GM19467 (cell line): ENCODE measurements at regions not wholly inside any gene's neighbourhood (a gene's known extent, or its start where the extent isn't known, plus 50 kb on each side); places are given as distances from the start of the nearest gene placed in this dataset.

Experiments
- ATAC-seq: cut with Tn5 transposase; IDR thresholded peaks from one replicate; pipeline ENCODE4 v1.9.1; 2021; ENCODE audit warnings: mild to moderate bottlenecking, moderate library complexity; ENCODE audit not compliant: unreplicated experiment

- no peak for ATAC-seq
These were observed 425.0 kb downstream of the FAT4 start for GRCh38 chr4:125739760-125740159.

- no peak for ATAC-seq
These were observed 427.2 kb downstream of the FAT4 start for GRCh38 chr4:125741825-125742452.

DNA sequence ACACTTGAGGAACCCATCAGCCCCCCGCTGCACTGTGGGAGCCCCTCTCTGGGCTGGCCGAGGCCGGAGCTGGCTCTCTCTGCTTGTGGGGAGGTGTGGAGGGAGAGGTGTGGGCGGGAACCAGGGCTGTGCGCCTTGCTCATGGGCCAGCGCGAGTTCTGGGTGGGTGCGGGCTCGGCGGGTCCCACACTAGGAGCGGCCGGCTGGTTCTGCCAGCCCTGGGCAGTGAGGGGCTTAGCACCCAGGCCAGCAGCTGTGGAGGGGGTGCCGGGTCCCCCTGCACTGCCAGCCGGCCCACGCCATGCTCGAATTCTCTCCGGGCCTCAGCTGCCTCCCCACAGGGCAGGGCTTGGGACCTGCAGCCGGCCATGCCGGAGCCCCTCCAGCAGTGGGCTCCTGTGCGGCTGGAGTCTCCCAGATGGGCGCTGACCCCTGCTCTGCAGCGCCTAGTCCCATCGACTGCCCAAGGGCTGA is 430.2 kb downstream of the FAT4 start:
- ATAC-seq: no peak

GRCh38 chr4:125749354-125749753 is 434.6 kb downstream of the FAT4 start:
- no peak for ATAC-seq

- ATAC-seq: no peak
These were observed 435.6 kb downstream of the FAT4 start for GRCh38 chr4:125750399-125750798.

DNA sequence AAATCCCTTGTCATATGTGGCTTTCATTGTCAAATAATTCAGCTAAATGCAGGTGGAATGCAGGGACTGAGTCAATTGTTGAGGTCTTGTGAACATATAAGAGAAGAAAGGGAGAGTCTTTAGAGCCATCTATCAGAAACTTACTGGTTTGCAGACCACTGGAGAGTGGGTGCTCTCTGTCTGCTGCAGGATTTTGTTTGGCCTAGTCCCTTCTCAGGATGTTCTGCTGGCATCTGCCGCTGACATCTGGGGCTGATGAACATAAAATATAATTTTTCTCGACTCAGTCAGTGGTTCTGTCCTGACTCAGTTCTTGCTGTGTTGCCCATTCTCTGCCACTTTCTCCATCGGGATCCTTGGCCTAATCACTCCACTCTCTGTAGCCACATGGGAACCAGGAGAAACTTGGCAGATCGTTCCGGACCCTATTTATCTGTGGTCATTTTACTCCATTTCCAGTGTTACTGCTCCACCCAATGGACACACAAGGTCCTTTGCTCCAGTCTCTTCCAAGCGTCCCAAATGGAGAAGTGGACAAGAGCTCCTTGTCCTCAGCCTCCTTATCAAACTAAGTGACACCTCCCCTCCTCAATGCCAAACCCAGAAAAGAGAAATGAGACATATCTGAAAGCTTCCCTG is 436.2 kb downstream of the FAT4 start:
- no peak for ATAC-seq

DNA sequence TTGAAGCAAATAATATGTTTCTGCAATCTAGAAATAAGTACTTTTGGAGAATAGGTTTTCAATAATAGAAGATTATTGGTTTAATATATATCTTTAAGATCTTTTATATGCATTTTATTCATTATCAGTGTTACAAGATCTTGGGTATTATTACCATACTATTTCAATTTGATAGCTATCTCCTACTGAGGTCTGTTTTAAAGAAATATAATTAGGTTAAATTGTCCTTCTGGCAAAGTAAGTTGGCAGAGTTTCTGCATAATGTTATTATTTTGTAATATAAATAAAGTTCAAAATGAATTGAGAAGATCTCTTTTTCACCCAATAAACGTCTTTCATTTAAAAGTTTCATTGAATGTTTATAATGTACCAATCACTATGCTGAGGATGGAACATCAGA is 443.7 kb downstream of the FAT4 start:
- ATAC-seq: no peak

DNA sequence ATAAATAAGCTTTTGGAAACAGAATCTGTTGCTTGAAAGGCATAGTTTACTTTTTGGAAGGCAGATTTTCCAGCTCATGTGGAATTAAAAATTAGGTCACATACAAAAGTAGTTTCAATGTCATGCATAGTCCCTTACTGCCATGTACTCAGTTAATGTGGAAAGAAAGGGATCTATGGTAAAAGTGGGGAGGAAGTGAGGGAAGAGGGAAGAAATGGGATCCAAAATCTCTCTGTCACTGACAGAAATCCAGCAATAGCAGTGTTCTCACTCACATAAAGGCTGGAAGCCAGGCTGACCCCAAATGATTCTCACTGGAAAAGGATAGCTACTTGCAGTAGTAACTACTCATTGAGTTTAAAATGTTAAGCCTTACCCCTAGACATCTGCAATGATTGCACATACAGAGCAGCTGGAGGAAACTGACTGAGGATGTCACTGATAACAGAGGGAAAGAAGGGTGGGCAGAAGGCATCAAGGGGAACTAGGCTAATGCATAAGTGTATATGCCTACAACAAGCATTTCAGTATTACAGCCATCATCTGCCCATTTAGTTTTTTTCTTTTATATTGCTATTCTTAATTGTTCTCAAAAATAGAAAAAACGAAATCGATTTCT is 445.6 kb downstream of the FAT4 start:
- no peak for ATAC-seq

DNA sequence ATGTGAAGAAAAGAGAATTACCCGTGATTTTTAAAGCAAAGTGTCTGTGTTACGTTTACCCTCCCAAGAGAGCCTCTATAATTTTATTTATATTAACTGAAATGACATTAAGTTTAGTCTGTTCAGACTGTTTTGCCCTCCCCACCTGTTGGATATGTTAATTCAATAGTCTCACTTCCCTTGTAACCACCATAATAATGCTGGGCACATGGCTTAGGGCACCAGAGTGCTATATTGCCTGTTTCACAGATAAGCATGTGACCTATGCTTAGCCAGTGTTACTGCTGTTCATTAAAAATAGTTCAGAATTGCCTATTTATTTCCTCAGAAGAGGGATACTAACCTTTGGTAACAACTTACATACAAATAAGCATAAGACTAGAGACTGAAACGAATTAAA is 446.2 kb downstream of the FAT4 start:
- no peak for ATAC-seq

DNA sequence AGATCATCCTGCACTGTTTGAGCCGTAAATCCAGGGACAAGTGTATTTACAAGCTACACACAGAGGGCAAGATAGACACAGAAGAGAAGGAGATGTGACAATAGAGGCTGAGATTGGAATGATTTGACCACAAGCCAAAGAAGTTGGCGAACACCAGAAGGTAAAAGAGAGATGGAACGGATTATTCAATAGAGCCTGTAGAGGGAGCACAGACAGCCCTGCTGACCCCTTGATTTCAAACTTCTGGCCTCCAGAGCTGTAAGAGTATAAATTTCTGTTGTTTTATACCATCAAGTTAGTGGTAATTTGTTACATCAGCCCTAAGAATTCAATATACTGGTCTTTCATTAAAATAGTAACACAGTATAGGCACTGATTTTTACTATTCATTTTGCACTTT is 447.8 kb downstream of the FAT4 start:
- no peak for ATAC-seq

GRCh38 chr4:125765941-125766340 is 451.2 kb downstream of the FAT4 start:
- no peak for ATAC-seq

DNA sequence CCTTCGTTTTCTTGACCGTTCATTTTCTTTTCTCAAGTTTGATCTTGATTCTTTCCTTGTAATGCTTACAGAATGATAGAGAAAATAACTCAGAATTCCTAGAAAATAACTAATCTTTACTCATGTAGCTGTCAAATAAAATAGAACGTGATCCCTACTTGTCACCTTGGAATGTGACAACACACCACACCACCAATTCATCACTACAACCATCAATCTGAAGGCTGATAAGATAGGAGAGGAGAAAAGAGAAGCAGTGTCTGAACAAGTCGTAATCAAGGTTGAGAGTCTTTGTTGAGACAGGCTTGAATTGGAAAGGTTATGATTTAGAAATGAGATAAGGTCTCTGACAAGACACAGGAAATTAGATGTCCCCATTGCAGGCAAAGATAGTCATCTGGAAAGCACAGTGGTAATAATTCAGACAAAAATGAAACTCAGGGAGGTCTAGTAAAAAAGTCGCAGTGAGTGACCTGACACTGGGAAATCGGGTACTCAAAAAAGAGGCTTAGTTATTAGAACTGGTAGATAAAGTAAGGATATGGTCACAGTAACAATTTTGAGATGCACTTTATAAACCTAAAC is 456.2 kb downstream of the FAT4 start:
- ATAC-seq: no peak

- ATAC-seq: peak; percentile 60
These were observed 457.9 kb downstream of the FAT4 start for GRCh38 chr4:125772680-125773079.

- ATAC-seq: no peak
These were observed 458.7 kb downstream of the FAT4 start for GRCh38 chr4:125773502-125773901.

GRCh38 chr4:125773931-125774330 is 459.2 kb downstream of the FAT4 start:
- no peak for ATAC-seq

GRCh38 chr4:125776146-125776545 is 461.4 kb downstream of the FAT4 start:
- ATAC-seq: no peak

GRCh38 chr4:125780164-125780563 is 465.4 kb downstream of the FAT4 start:
- ATAC-seq: no peak

- ATAC-seq: no peak
These were observed 466.0 kb downstream of the FAT4 start for GRCh38 chr4:125780747-125781146.

DNA sequence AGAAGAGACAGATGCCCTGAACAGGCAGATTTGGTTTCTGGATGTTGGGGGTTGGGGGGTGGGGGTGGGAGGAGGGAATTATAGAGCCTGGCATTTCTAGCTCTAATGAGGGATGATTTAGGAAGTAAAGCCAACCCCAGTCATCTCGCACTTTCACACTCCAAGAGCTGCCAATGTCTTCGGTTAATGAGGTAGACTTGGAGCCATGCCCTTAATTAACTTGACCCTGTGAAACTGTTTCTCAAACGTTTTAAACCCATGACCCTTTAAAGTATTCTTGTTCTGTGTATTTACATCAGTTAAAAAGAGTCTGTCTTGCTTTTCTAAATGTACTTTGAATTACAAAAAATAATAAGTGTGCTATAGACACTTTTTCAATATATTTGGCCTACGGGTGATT is 466.9 kb downstream of the FAT4 start:
- no peak for ATAC-seq

GRCh38 chr4:125784741-125785140 is 470.0 kb downstream of the FAT4 start:
- no peak for ATAC-seq

GRCh38 chr4:125787707-125788106 is 473.0 kb downstream of the FAT4 start:
- no peak for ATAC-seq

GRCh38 chr4:125789023-125789422 is 474.3 kb downstream of the FAT4 start:
- ATAC-seq: no peak
